ENCODE measurements at regions not wholly inside any gene's neighbourhood (a gene's known extent, or its start where the extent isn't known, plus 50 kb on each side); places are given as distances from the start of the nearest gene placed in this dataset.
"Not testable (repeated sequence)": the region's sequence is repeated elsewhere in the genome, so short reads cannot be mapped to it uniquely, and the experiment has no call there.

DNA sequence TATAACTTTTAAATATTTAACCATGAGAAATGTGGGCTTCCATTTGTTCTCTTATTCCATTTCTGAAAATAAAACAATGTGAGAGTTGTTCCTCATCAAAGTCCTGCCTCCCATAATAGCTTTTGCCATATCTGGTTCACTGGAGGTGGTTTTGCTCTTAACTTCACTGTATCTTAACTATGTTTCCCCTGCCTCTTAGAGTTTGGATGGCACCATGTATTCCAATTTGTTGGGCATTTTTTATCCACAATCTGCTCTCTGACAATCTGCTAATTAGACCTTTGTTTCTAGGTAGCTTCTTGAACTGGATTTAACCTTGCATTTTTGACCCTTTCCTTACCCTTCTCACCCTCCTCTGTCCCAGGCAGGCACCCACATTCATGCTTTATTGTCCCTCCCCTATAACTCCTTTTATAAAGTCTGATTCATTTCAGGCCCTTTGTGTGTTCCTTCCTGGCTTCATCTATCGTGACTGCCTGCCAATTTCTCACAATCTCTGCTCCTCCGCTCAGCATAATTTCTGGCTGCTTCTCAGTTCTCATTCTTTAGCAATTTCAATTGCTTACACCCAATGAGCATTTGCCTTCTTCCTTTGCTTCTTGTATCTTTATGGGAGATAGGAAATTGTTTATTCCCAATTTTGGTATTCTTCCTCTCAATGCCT is 144.2 kb upstream of the ARHGEF26 start:
- no peak overlapping the region for H3K4me3 ChIP-seq (ENCODE audit: low read depth, low read length)
- TF ChIP-seq, protein P1, sequence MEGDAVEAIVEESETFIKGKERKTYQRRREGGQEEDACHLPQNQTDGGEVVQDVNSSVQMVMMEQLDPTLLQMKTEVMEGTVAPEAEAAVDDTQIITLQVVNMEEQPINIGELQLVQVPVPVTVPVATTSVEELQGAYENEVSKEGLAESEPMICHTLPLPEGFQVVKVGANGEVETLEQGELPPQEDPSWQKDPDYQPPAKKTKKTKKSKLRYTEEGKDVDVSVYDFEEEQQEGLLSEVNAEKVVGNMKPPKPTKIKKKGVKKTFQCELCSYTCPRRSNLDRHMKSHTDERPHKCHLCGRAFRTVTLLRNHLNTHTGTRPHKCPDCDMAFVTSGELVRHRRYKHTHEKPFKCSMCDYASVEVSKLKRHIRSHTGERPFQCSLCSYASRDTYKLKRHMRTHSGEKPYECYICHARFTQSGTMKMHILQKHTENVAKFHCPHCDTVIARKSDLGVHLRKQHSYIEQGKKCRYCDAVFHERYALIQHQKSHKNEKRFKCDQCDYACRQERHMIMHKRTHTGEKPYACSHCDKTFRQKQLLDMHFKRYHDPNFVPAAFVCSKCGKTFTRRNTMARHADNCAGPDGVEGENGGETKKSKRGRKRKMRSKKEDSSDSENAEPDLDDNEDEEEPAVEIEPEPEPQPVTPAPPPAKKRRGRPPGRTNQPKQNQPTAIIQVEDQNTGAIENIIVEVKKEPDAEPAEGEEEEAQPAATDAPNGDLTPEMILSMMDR (IDR thresholded peaks at IDR 0.05; ENCODE audit: low read depth, low read length): no peak

GRCh38 chr3:153978006-153978405 is 143.2 kb upstream of the ARHGEF26 start:
- no peak overlapping the region for H3K4me3 ChIP-seq (ENCODE audit: low read depth, low read length)
- TF ChIP-seq, protein P1 (IDR thresholded peaks at IDR 0.05; ENCODE audit: low read depth, low read length): no peak

DNA sequence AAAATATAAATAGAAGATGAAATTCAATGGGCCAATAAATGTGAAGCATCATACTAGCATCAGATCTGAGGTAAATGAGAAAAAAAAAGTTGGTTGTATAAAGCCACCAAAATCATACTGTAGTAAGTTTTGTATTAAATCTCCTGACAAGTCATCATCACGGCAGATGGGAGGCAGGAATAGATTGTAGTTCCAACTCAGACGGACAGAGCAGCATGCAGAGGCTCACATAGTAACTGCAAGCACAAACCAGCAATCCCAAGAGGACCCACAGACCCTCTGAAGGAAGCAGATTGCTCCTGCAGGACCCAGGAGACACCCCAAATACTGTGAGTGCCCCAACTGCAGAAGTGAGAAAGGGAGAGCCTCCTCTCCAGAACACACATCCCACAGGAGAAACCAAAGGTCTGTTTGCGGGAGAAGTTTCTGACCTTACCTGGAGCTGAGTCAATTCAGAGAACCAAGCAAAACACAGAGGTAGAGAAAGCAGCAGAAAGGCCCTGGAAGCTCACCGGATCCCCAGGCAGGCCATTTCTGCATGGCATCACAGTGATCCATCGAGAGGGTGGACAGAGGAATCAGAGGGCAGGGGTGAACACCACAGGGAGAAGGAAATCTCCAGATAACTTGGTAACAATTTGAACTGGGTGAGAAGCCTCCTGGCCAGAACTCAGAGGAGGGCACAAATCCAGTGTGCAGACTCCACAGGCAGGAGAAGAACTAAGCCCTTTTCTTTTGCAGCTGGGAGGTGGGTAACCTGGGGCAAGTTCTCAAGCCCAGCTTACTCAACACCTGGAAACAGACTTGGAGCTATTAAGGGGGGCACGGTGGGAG is 141.6 kb upstream of the ARHGEF26 start:
- no peak overlapping the region for H3K4me3 ChIP-seq (ENCODE audit: low read depth, low read length)
- TF ChIP-seq, protein P1 (IDR thresholded peaks at IDR 0.05; ENCODE audit: low read depth, low read length): no peak

- TF ChIP-seq, protein P1 (IDR thresholded peaks at IDR 0.05; ENCODE audit: low read depth, low read length): no peak
Measured at GRCh38 chr3:153980252-153980590, 141.0 kb upstream of the ARHGEF26 start.

DNA sequence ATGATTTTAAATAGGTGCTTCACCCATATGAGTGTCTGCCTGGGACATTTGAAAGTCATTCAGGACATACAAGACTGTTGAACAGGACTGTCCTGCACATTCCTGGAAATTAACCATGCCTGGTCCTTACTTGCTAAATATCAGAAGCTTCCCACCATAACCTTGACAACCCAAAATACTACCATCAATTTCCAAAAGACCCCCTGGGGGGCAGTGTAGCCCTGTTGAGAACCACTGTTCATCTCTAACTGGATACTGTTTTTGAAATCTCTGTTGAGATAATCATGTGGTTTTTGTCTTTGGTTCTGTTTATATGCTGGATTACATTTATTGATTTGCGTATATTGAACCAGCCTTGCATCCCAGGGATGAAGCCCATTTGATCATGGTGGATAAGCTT is 123.8 kb upstream of the ARHGEF26 start:
- H3K4me3 ChIP-seq (ENCODE audit: low read depth, low read length): not testable (repeated sequence)

More at GRCh38 chr3:153980252-153980590, 141.0 kb upstream of the ARHGEF26 start:
- H3K4me3 ChIP-seq (ENCODE audit: low read depth, low read length): no peak overlapping the region

DNA sequence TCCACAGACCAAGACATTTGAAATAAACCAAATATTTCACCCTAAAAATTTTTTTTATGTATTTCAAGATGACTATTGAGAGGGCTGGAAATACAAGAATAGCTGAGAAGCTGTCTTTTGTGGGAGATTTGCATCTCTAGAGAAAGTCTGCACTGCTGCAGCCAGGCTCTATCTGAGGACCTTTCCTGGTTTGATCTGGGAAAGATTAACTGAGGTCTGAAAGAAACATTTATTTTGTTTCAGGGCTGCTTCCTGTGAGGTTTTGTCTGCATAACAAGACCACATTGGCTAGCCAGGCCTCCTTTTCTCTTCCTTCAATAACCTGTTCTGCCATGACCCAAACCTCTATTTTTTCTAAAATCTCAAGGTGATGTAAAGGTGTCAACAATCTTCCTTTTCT is 117.5 kb upstream of the ARHGEF26 start:
- TF ChIP-seq, protein P1 (IDR thresholded peaks at IDR 0.05; ENCODE audit: low read depth, low read length): no peak
- H3K4me3 ChIP-seq (ENCODE audit: low read depth, low read length): no peak overlapping the region

GRCh38 chr3:154011036-154011435 is 110.2 kb upstream of the ARHGEF26 start:
- TF ChIP-seq, protein P1 (IDR thresholded peaks at IDR 0.05; ENCODE audit: low read depth, low read length): no peak
- no peak overlapping the region for H3K4me3 ChIP-seq (ENCODE audit: low read depth, low read length)
